VCaP (cell line): ENCODE measurements at regions not wholly inside any gene's neighbourhood (a gene's known extent, or its start where the extent isn't known, plus 50 kb on each side); places are given as distances from the start of the nearest gene placed in this dataset.

ENCODE experiments used
- H3K27ac ChIP-seq: fragments of 450-650 bp; 2 replicates; pipeline ENCODE4 v1.5.1; 2017
- CTCF ChIP-seq: fragments of 450-650 bp; conservative IDR thresholded peaks from 2 replicates; pipeline ENCODE4 v1.5.1; 2017; ENCODE audit warnings: mild to moderate bottlenecking, moderate library complexity

- no peak overlapping the region for H3K27ac ChIP-seq
- no peak; the same call in 1 of the 2 replicates for TF ChIP-seq CTCF
Measured at GRCh38 chr2:71933467-71934319, 214.0 kb downstream of the CYP26B1 start.

GRCh38 chr2:71932780-71933466 lies 214.7 kb downstream of the CYP26B1 start:
- no peak for TF ChIP-seq CTCF
- no peak overlapping the region for H3K27ac ChIP-seq

GRCh38 chr2:71932037-71932779 lies 215.5 kb downstream of the CYP26B1 start:
- TF ChIP-seq CTCF, result no peak
- H3K27ac ChIP-seq, result no peak overlapping the region

- TF ChIP-seq CTCF, result no peak
- H3K27ac ChIP-seq, result 0 out of 2 replicates have a peak overlapping the region, but pooled peaks have one; percentile 22
Measured at GRCh38 chr2:71930049-71930681, 217.5 kb downstream of the CYP26B1 start.

GRCh38 chr2:71929482-71929772 lies 218.2 kb downstream of the CYP26B1 start:
- 0 out of 2 replicates have a peak overlapping the region, but pooled peaks have one; percentile 22 for H3K27ac ChIP-seq
- TF ChIP-seq CTCF, result no peak

GRCh38 chr2:71928734-71929481 lies 218.8 kb downstream of the CYP26B1 start:
- no peak for TF ChIP-seq CTCF
- H3K27ac ChIP-seq, result 0 out of 2 replicates have a peak overlapping the region, but pooled peaks have one; percentile 22
